IMR-90 (cell line): ENCODE measurements at regions not wholly inside any gene's neighbourhood (a gene's known extent, or its start where the extent isn't known, plus 50 kb on each side); places are given as distances from the start of the nearest gene placed in this dataset.

ENCODE experiments used
- ATAC-seq: fragments of 200-7000 bp; cut with Tn5 transposase; 2 replicates; pipeline ENCODE4 v1.9.1; 2020; ENCODE audit warnings: low read depth, mild to moderate bottlenecking, moderate library complexity
- BruUV-seq: library from RNA; stranded (reverse); fragments of 400-500 nt; replicated peaks from 2 replicates; lab custom pipeline; 2021; lab: Mats Ljungman, UMichigan
- CTCF ChIA-PET: fragments of 300-600 bp; formaldehyde crosslinking; extraction: SDS; loops from one replicate; lab custom pipeline; 2021; ENCODE audit warnings: antibody characterized with exemption; lab: Yijun Ruan, JAX
- POLR2A ChIA-PET: fragments of 300-600 bp; sonication (Branson Sonifier 250); formaldehyde crosslinking; loops from one replicate; lab custom pipeline; 2022; ENCODE audit warnings: antibody characterized with exemption; ENCODE audit not compliant: unreplicated experiment; lab: Charles Lee
- DNase-seq: peaks from one replicate; pipeline ENCODE4 v3.0.0; 2013
- H2AFZ ChIP-seq: replicated peaks from 2 replicates; pipeline ENCODE3; 2013; ENCODE audit warnings: low read length, mild to moderate bottlenecking; ENCODE audit not compliant: poor library complexity
- H2AK5ac ChIP-seq: 2 replicates; pipeline ENCODE4 v1.6.1; 2013; ENCODE audit warnings: low read depth, low read length, inconsistent platforms
- H2AK9ac ChIP-seq: replicated peaks from 2 replicates; pipeline ENCODE3; 2013; ENCODE audit warnings: mild to moderate bottlenecking, low read depth, low read length, moderate library complexity; ENCODE audit not compliant: poor library complexity
- H2BK120ac ChIP-seq: 2 replicates; pipeline ENCODE4 v1.6.1; 2013; ENCODE audit warnings: low read depth, low read length, inconsistent platforms
- H2BK15ac ChIP-seq: 3 replicates; pipeline ENCODE4 v1.6.1; 2013; ENCODE audit warnings: low read depth, low read length, inconsistent platforms
- H2BK20ac ChIP-seq: 2 replicates; pipeline ENCODE4 v1.6.1; 2013; ENCODE audit warnings: low read depth, mild to moderate bottlenecking, inconsistent platforms, low read length, moderate library complexity
- H2BK5ac ChIP-seq: 2 replicates; pipeline ENCODE4 v1.6.1; 2013; ENCODE audit warnings: mild to moderate bottlenecking, low read depth, low read length, inconsistent platforms; ENCODE audit not compliant: poor library complexity, severe bottlenecking
- H3K14ac ChIP-seq: replicated peaks from 2 replicates; pipeline ENCODE4 v1.6.1; 2013; ENCODE audit warnings: low read depth, low read length, inconsistent platforms
- H3K18ac ChIP-seq: 2 replicates; pipeline ENCODE4 v1.6.1; 2013; ENCODE audit warnings: low read depth, low read length, control low read depth
- H3K23ac ChIP-seq: 2 replicates; pipeline ENCODE4 v1.6.1; 2013; ENCODE audit warnings: low read depth, low read length, inconsistent platforms
- H3K27ac ChIP-seq: 2 replicates; pipeline ENCODE4 v1.5.1; 2013; ENCODE audit warnings: mild to moderate bottlenecking, control low read depth, low read length; ENCODE audit not compliant: insufficient read depth
- H3K27me3 ChIP-seq: 2 replicates; pipeline ENCODE4 v1.6.1; 2013; ENCODE audit warnings: low read length; ENCODE audit not compliant: control insufficient read depth, insufficient read depth
- H3K36me3 ChIP-seq: 2 replicates; pipeline ENCODE4 v1.6.1; 2013; ENCODE audit warnings: low read length, mixed read lengths; ENCODE audit not compliant: control insufficient read depth, insufficient read depth
- H3K4ac ChIP-seq: 2 replicates; pipeline ENCODE4 v1.6.1; 2013; ENCODE audit warnings: low read depth, low read length, inconsistent platforms
- H3K4me1 ChIP-seq: 2 replicates; pipeline ENCODE4 v1.6.1; 2013; ENCODE audit warnings: low read length, mixed read lengths; ENCODE audit not compliant: control insufficient read depth, insufficient read depth
- H3K4me2 ChIP-seq: 2 replicates; pipeline ENCODE4 v1.6.1; 2013; ENCODE audit warnings: low read depth, mild to moderate bottlenecking, control low read depth, low read length, moderate library complexity
- H3K4me3 ChIP-seq: 2 replicates; pipeline ENCODE4 v1.5.1; 2013; ENCODE audit warnings: low read depth, mild to moderate bottlenecking, control low read depth, low read length, moderate library complexity; ENCODE audit not compliant: insufficient read depth
- H3K56ac ChIP-seq: 2 replicates; pipeline ENCODE4 v1.6.1; 2013; ENCODE audit warnings: low read length, inconsistent platforms; ENCODE audit not compliant: insufficient read depth; ENCODE audit errors: extremely low read depth
- H3K79me1 ChIP-seq, 2 experiments: 2 replicates each; pipeline ENCODE4 v1.6.1; 2013; ENCODE audit warnings: low read length in 2 of 2, inconsistent platforms in 1 of 2, low read depth in 1 of 2
- H3K9ac ChIP-seq: 2 replicates; pipeline ENCODE4 v1.6.1; 2013; ENCODE audit warnings: low read depth, low read length, control low read depth
- H3K9me1 ChIP-seq: 2 replicates; pipeline ENCODE4 v1.6.1; 2013; ENCODE audit warnings: low read length, inconsistent platforms; ENCODE audit not compliant: insufficient read depth
- H3K9me3 ChIP-seq: 2 replicates; pipeline ENCODE4 v1.6.1; 2013; ENCODE audit warnings: low read length; ENCODE audit not compliant: control insufficient read depth, insufficient read depth
- H4K20me1 ChIP-seq: 2 replicates; pipeline ENCODE4 v1.6.1; 2013; ENCODE audit warnings: low read length, inconsistent platforms; ENCODE audit not compliant: insufficient read depth
- H4K5ac ChIP-seq: 2 replicates; pipeline ENCODE4 v1.6.1; 2013; ENCODE audit warnings: mild to moderate bottlenecking, low read depth, low read length, control low read depth
- H4K8ac ChIP-seq, 2 experiments: 2 replicates each; pipeline ENCODE4 v1.6.1; 2013; ENCODE audit warnings: low read depth in 2 of 2, low read length in 2 of 2, control low read depth in 1 of 2, inconsistent platforms in 1 of 2
- H4K91ac ChIP-seq: 2 replicates; pipeline ENCODE4 v1.6.1; 2013; ENCODE audit warnings: low read depth, low read length, inconsistent platforms; ENCODE audit not compliant: insufficient read depth
- CEBPB ChIP-seq: IDR thresholded peaks from 2 replicates; pipeline ENCODE4 v1.6.1; 2012; ENCODE audit warnings: low read depth, low read length, improper control_type of control experiment
- ELK1 ChIP-seq: fragments of 150-350 bp; IDR thresholded peaks from 2 replicates; pipeline ENCODE4 v1.6.1; 2016; ENCODE audit warnings: low read depth, mild to moderate bottlenecking, low read length, moderate library complexity, borderline replicate concordance
- RCOR1 ChIP-seq: IDR thresholded peaks from 2 replicates; pipeline ENCODE4 v1.6.1; 2012; ENCODE audit warnings: mild to moderate bottlenecking, low read length, improper control_type of control experiment; ENCODE audit not compliant: insufficient replicate concordance
- RFX5 ChIP-seq: IDR thresholded peaks from 2 replicates; pipeline ENCODE4 v1.8.0; 2012; ENCODE audit warnings: low read depth, mild to moderate bottlenecking, low read length, moderate library complexity
- USF2 ChIP-seq: fragments of 150-350 bp; IDR thresholded peaks from 2 replicates; pipeline ENCODE4 v1.6.1; 2017; ENCODE audit warnings: mild to moderate bottlenecking, antibody characterized with exemption, low read length, low read depth
- WGBS, 2 experiments: methylation state at CpG; one replicate each; pipeline versions ENCODE4 v1.1.5 to v1.1.7; 2013; ENCODE audit warnings: missing lambda C conversion rate in 2 of 2; ENCODE audit not compliant: insufficient read length in 1 of 2; ENCODE audit errors: extremely low coverage in 2 of 2; 5-methylcytosine and 5-hydroxymethylcytosine counted together
- dilution Hi-C: fragments of 300-500 bp; cut with HindIII; formaldehyde crosslinking; loops from one replicate; pipeline ENCODE4 v1.14.3; 2018; ENCODE audit warnings: low sequenced_read_pairs; ENCODE audit not compliant: unreplicated experiment
- in situ Hi-C: fragments of 300-500 bp; cut with MboI; formaldehyde crosslinking; loops from 3 replicates; pipeline ENCODE4 v1.14.3; 2019; ENCODE audit warnings: low sequenced_read_pairs, inconsistent platforms, mixed read lengths
- intact Hi-C: fragments of 100-400 bp; cut with micrococcal nuclease; formaldehyde crosslinking; loops from 2 replicates; pipeline ENCODE4 v1.10.0; 2022

- no CpG with 5 or more reads among the region's 1 CpG for WGBS, 2 experiments
- Histone ChIP-seq H3K14ac (no peak overlapping the region), H2BK120ac (no peak overlapping the region), H2AFZ (no peak overlapping the region), H4K5ac (no peak overlapping the region), H3K36me3 (no peaks in the 10 kb centered on the region), H3K4me2 (no peak overlapping the region), H4K91ac (no peak overlapping the region), H3K9ac (no peak overlapping the region), H2BK15ac (no peak overlapping the region), H3K56ac (no peak overlapping the region; the same call in 1 of the 2 replicates), H3K27ac (no peak overlapping the region), H3K4me1 (peaks cover 7% of the 10 kb centered on the region), H3K18ac (no peak overlapping the region), H2AK5ac (no peak overlapping the region), H3K23ac (no peak overlapping the region), H4K20me1 (no peaks in the 10 kb centered on the region), H2AK9ac (no peak overlapping the region), H4K8ac (no peak overlapping the region), H3K4me3 (no peak overlapping the region), H2BK20ac (no peak overlapping the region), H3K9me3 (no peaks in the 10 kb centered on the region), H3K79me1 (no peaks in the 10 kb centered on the region), H3K4ac (no peak overlapping the region), H3K27me3 (no peaks in the 10 kb centered on the region), H2BK5ac (no peak overlapping the region), H3K9me1 (0 out of 2 replicates have a peak, but pooled peaks cover 3% of the 10 kb centered on the region)
- no TSS peak for BruUV-seq
- POLR2A ChIA-PET, result no interaction called here
- TF ChIP-seq RCOR1, result no peak
- no peak for TF ChIP-seq USF2
- TF ChIP-seq RFX5, result no peak
- no peak for TF ChIP-seq ELK1
- TF ChIP-seq CEBPB, result no peak
- intact Hi-C loops (no loop called here), in situ Hi-C loops (no loop called here), dilution Hi-C loops (no loop called here)
- no peak for DNase-seq
- no peak for ATAC-seq
- CTCF ChIA-PET, result interaction anchor here (0.6 kb wide), 1 partner anchor 340 kb away, joined by 3 read pairs; no protein-coding TSS in a partner anchor
Observed at GRCh38 chr12:28933176-28933575, 215.9 kb upstream of the FAR2 start.
